ENCODE measurements at regions not wholly inside any gene's neighbourhood (a gene's known extent, or its start where the extent isn't known, plus 50 kb on each side); places are given as distances from the start of the nearest gene placed in this dataset.

DNA sequence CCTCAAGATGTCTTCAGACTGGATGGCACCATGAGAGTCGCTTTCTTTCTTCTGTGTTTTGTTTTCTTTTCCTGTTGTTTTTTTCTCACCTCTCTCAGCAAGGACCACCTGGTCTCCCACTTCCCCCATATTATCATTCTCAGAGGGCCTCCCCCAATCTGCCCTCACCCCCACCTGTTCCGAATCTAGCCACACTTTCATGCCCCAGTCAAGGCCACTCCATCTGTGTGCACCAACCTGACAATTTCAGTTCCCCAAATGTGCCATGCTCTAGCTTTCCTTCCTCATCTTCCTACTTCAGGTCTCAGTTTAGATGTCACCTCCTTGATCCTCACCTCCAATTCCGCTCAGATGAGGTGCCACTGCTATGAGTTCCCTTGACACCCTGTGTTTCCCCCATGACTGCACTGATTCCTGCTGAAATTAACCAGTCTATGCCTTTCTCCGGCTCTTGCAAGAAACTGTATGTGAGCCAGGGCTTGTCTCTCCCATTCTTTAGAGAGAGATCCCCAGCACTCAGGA lies 146.2 kb downstream of the PLPP3 start:
- TF ChIP-seq POLR2A (IDR thresholded peaks at IDR 0.05) = no peak
- TF ChIP-seq, protein P1, sequence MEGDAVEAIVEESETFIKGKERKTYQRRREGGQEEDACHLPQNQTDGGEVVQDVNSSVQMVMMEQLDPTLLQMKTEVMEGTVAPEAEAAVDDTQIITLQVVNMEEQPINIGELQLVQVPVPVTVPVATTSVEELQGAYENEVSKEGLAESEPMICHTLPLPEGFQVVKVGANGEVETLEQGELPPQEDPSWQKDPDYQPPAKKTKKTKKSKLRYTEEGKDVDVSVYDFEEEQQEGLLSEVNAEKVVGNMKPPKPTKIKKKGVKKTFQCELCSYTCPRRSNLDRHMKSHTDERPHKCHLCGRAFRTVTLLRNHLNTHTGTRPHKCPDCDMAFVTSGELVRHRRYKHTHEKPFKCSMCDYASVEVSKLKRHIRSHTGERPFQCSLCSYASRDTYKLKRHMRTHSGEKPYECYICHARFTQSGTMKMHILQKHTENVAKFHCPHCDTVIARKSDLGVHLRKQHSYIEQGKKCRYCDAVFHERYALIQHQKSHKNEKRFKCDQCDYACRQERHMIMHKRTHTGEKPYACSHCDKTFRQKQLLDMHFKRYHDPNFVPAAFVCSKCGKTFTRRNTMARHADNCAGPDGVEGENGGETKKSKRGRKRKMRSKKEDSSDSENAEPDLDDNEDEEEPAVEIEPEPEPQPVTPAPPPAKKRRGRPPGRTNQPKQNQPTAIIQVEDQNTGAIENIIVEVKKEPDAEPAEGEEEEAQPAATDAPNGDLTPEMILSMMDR (IDR thresholded peaks at IDR 0.05) = no peak
